Ramos (cell line): ENCODE measurements at regions not wholly inside any gene's neighbourhood (a gene's known extent, or its start where the extent isn't known, plus 50 kb on each side); places are given as distances from the start of the nearest gene placed in this dataset.

Source experiments
- in situ Hi-C: fragments of 300-500 bp; cut with MboI; formaldehyde crosslinking; loops from one replicate; pipeline ENCODE4 v1.14.3; 2022; ENCODE audit warnings: low sequenced_read_pairs; ENCODE audit not compliant: unreplicated experiment

DNA sequence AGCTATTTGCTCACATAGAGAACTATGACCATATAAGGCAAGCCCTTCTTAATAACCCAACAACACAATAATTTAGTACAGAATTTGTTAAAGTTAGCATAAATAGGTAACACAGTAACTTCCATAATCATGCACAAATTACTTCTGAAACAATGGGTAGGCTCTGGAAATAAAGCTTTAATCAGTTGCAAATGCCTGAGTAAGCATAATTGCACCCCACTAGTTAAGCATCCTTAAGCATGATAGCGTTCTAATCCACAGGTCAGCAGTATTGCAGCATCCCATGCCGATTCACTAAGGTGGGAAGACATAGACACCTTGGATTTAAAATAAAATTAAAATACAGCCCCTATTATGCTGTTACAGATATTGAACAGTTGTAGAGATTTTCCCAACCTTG lies 161.7 kb downstream of the DHX15 start:
- in situ Hi-C loops: loop anchor here (10.0 kb wide), 1 partner anchor 1528 kb away; no protein-coding TSS in a partner anchor

DNA sequence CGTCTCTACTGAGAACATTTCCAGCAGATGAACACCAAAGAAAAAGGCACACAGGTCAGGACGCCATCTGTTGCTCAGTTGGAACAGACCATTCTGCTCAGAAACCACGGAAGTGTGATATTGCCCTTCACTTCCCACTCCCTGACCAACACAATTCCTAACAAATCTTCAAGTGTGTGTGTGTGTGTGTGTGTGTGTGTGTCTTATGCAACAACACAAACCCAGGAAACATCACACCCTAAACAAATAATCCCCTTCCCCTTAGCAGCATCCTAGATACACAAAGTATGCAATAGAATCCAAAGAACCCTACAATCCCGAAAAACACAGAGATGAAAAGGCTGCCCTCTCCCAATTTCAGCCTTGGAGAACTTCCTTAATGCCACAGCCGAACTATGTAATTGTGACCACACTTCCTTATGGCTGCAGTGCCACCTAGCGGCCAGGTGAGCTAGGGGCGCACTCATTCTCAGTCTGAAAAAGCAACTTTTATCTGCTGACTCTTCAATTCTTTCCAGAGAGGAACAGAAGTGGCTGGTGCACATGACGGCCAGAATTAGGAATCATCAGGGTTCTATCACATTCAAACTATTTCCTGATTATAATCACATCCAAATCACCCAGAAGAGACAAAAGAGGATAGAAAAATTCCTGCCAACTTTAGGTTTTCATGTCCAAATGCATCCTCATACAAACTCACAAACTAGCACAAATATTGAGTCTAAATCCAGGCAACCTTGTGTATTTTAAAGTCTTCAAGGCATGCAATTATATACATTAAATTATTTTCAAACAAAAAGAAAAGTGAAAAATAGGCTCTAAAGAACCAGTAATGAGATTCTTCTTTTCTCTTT lies 164.9 kb downstream of the DHX15 start:
- in situ Hi-C loops: loop anchor here (10.0 kb wide), 1 partner anchor 1525 kb away; no protein-coding TSS in a partner anchor

DNA sequence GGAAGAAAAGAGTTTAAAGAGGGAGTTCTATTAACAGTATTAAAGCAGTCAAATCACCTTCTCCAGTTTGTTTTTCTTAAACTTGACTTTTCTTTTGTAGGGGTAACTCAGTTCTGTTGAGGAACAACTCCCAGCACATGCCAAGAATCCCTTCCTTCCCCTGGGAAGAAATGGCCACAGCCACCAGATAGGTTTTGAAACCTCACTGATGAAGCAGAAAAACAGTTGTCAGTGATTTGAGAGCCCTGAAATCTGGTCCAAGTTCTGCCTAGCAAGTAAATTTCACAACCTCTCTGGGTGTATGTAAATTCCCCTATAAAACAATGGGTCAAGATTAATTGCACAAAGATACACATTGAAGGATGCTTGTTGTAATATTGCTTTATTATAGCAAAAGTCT lies 167.1 kb downstream of the DHX15 start:
- in situ Hi-C loops: no loop called here

DNA sequence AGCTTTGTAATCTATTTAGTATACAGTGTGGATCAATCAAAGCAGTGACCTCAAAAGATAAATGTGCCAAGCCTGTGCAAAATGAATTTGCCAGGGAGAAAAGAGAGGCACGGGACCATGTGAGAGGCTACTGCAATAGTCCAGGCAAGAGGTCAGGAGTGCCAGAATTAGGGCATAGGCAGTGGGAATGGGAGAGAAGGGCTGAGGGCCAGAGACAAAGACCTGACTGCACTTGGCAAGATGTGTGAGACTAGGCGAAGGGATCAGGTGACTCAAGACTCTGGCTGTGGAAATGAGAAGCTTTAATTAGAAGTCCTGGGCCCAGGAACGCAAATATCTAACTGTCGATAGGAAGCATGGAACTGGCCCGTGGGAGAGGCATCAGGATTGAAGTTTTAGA lies 168.1 kb downstream of the DHX15 start:
- in situ Hi-C loops: no loop called here

- in situ Hi-C loops: no loop called here
Measured at GRCh38 chr4:24413311-24413784, 171.0 kb downstream of the DHX15 start.

GRCh38 chr4:24411806-24412205 lies 172.5 kb downstream of the DHX15 start:
- in situ Hi-C loops: no loop called here

GRCh38 chr4:24411299-24411698 lies 173.1 kb downstream of the DHX15 start:
- in situ Hi-C loops: no loop called here

DNA sequence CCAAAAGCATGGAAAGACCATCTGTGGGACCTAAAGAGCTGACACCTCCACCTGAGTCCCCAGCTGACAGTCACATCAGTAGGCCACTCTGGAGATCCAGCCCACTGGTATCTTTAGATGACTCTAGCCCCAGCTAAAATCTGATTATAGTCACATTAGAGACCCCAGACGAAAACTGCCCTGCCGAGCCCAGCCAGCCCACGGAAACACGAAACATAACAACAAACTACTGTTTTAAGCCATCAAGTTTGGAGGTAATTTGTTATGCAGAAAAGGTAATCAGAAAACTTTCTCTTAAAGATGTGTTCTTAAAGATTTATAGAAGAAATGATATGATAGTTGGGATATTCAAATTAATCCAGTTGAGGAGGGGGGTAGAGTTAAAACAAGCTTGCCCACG lies 175.7 kb downstream of the DHX15 start:
- in situ Hi-C loops: no loop called here

DNA sequence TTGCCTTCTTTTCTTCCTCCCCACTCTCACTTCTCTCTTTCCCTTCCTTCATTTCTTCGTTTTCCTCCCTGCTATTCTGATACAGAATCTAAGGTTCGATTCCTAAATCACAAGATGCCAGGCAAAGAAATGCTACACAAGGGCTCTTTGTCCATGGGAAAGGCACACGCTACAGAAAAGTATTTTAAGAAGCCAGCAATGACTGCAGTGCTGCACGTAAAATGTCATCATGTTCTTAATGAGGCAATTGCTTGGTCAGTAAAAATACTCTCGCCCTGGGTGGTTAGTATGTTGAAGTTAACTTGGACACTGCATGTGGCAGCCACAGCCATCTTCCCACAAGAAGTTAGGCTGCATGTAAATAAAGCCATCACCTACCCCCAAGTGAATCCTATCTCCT lies 178.4 kb downstream of the DHX15 start:
- in situ Hi-C loops: no loop called here

- in situ Hi-C loops: no loop called here
Measured at GRCh38 chr4:24405341-24405740, 179.0 kb downstream of the DHX15 start.

- in situ Hi-C loops: no loop called here
Measured at GRCh38 chr4:24404281-24404680, 180.1 kb downstream of the DHX15 start.

DNA sequence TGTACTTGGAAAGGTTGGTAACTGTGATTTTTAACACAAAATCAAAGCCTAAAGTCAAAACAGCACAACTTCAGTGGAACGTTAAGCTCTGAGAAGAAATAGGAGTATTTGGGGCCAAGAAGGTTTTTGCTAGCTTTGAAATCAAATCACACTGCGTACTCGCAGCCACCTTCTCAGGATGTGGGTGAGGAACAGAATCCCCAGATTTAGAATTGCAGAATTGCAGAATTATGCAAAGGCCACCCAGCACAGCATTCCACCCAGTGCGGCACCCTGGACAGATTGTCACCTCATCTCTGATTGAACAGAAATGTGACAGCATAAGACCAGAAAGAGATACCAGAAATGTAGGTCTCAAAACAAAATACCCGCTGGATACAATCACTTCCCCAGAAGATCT lies 181.1 kb downstream of the DHX15 start:
- in situ Hi-C loops: no loop called here

DNA sequence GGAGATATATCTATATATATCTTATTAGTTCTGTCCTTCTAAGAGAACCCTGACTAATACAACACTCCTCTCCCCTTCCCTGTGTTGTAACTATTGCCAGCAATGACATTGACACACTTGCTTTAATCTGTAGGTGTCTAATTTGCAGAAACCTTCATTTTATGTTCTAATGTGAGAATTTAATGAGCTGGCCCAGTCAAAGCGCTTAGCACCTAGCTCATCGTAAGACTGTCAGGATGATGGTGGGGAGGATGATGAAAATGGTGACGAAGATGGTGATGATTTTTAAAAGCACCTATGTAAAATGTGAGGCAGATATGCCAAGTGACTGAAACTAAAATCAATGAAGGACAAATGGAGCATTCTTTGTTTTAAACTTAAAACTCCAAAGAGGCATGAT lies 183.8 kb downstream of the DHX15 start:
- in situ Hi-C loops: no loop called here

GRCh38 chr4:24396988-24397387 lies 187.4 kb downstream of the DHX15 start:
- in situ Hi-C loops: no loop called here

DNA sequence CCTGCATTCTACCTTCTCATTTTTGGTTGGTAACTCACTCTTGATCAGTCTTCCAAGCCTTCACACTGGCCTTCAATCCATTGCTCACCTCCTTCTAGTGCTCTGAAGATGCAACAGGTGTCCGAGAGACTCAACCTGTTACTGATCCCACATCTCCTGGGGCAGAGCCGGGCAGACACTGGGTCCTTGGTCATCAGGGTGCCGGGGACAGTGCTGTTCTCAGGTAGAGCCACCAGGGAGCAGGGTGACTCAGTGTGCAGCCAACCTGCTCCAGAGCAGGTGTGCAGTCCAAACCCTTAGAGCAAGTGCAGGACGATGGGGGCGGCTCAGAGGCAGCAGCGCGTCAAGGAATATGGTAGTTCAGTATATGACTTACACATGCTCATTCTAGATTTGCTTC lies 188.4 kb downstream of the DHX15 start:
- in situ Hi-C loops: no loop called here

GRCh38 chr4:24394041-24394440 lies 190.3 kb downstream of the DHX15 start:
- in situ Hi-C loops: no loop called here

- in situ Hi-C loops: no loop called here
Measured at GRCh38 chr4:24392613-24393012, 191.7 kb downstream of the DHX15 start.

- in situ Hi-C loops: no loop called here
Measured at GRCh38 chr4:24382381-24382780, 202.0 kb downstream of the DHX15 start.

DNA sequence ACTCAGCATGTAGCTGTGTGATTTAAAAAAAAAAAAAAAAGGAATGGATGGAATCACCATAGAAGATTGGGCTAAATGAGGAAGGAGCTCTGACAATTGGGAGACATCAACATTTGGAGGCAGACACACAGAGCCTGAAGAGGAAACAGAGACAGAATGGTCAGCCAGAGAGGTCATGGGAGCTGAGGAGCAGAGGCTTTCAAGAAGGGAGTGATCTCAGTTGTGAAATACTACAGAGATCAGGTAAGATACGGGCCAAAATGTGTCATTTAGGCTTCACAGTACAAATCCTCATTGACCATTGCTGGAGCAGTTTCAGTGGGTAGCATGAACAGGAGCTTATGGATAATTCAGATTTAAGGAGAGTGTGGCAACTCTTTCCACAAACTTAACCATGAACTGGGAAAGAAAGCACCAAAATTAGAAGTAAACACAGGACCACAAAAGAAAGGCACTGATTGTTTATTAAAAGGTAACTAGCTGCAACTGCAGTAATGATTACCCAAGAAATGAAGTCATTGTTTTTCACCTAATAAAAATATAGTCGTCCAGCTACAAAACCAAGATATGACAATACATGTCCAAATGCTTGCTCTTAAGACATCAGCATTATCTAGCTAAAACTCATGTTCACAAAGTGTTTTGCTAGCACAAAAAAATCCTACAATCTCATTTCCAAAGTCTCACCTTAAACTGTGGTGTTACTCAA lies 203.2 kb downstream of the DHX15 start:
- in situ Hi-C loops: no loop called here

- in situ Hi-C loops: no loop called here
Measured at GRCh38 chr4:24373704-24374103, 210.7 kb downstream of the DHX15 start.

- in situ Hi-C loops: no loop called here
Measured at GRCh38 chr4:24372881-24373280, 211.5 kb downstream of the DHX15 start.
